ENCODE measurements at regions not wholly inside any gene's neighbourhood (a gene's known extent, or its start where the extent isn't known, plus 50 kb on each side); places are given as distances from the start of the nearest gene placed in this dataset.

DNA sequence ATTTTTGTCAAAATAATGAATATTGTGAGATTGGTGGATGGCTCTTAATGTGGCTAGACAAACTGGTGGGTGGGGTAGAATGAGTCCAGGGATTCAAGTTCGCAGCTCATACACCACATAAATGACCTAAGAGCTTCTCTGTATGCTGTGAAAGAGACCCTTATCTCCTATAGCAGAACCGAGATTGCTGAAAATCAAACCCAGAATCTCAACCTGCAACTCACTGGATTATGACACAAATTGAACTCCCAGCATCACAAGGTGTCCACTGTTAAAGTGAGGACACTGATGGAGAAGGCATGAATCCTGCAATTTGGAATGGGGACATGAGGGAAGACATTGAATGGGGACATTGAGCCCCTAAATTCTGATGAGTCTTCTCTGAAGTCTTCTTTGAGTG, 51.3 kb upstream of the CNKSR3 start:
- no peak for DNase-seq

- DNase-seq = no peak
These were observed 54.8 kb upstream of the CNKSR3 start for GRCh38 chr6:154565331-154565730.

DNA sequence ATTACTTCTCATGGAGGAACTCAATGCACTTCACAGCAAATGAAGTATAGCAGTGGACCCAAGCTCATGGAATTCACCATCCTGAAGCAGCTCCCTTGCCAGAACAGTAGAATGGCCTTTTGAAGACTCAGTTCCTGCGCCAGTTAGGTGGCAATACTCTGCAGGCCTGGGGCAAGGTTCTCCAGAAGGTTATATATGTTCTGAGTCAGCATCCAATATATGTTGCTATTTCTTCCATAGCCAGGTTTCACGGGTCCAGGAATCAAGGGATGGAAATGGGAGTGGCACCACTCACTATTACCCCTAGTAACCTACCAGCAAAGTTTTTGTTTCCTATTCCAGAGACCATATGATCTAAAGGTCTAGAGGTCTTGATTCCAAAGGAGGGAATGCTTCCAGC, 56.4 kb upstream of the CNKSR3 start:
- DNase-seq = no peak

GRCh38 chr6:154567695-154568220, 57.3 kb upstream of the CNKSR3 start:
- no peak for DNase-seq

DNA sequence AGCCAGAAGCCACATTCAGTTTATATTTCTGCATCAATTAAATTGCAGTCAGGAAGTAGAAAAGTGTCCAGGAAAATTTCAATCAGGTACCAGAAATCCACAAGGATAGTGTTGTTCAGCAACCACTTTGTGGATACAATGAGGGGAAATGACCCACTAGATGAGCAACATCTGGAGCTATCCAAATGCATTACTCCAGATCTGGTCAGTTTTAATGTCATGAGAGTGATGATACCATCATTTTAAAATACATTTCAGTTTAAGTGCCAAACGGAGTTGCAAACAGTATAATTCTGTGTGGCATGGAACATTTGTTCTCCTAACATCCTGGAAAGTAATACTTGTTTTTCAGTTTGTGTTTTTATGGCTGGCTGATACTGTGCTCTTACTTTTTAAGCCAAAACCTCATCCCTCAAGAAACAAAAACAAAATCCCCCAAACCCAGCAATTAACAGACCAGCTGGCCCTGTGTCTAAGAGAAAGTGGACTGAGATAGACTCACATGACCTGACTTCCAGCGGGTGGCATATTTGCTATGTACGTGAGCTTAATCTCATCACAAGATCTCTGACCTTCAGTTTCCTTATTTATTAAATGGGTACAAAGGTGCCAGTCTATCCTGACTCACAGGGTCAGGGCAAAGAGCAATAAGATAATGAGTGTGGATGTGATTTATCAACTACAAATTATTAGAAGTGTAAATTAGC, 58.8 kb upstream of the CNKSR3 start:
- no peak for DNase-seq

GRCh38 chr6:154570505-154570904, 60.0 kb upstream of the CNKSR3 start:
- DNase-seq = no peak

DNA sequence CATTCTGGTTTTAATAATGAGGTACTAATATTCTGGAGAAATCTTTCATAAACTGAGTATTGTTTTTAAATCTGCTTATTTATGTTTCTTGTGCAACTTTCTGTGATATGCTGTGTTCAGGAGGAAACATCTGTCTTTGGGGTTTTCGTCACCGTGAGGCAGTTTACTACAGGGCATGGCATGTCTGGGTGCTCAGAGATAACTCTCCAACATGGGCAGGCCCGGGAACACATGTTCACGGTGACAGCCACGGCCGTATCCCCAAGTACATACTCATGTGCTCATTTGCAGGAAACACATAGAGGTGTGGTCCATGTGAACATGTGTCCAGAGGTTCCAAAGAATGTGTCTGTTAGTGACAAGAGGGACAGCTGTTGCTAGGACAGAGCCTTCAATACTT, 62.1 kb upstream of the CNKSR3 start:
- no peak for DNase-seq

- no peak for DNase-seq
These were observed 67.6 kb upstream of the CNKSR3 start for GRCh38 chr6:154578004-154578559.

- DNase-seq = no peak
These were observed 68.6 kb upstream of the CNKSR3 start for GRCh38 chr6:154579046-154579445.

- DNase-seq = no peak
These were observed 69.0 kb upstream of the CNKSR3 start for GRCh38 chr6:154579485-154579884.

- no peak for DNase-seq
These were observed 70.1 kb upstream of the CNKSR3 start for GRCh38 chr6:154580397-154581135.

GRCh38 chr6:154582696-154583095, 72.2 kb upstream of the CNKSR3 start:
- no peak for DNase-seq

- no peak for DNase-seq
These were observed 73.2 kb upstream of the CNKSR3 start for GRCh38 chr6:154583546-154584188.

DNA sequence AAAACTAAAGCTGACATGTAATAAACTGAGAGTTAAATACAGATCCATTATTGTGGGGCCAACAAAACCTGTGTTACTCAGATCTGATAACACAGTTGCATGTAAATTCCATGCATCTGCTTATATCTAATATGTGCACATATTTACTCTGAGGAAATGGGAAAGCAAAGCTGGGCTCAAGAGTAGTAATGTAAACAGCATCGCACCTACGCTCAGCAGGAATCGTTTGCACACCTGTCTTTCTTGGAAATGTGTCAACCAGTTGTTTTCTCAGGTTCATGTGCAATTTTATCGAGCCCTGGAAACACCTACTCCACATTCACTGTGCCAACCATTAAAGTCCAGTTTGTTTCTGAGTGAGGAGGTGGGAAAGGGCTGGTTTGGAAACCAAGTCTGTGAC, 80.3 kb upstream of the CNKSR3 start:
- no peak for DNase-seq

DNA sequence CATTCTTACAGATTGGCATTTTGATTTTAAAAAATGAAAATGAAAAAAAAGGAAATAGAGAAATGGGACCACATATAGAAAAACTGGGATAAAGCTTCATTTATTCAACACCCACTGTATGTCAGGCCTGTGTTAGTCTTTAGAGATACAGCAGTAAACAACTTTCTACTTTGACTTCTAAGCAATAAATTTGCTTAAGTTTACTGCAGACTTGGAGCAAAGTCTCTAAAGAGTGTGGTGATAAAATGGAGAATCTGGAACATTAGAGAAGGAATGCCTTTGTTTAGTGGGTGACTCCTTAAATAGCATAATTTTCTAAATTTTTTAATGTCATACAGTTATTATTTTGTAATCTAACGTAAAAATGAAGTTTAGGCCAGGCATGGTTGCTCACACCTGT, 80.7 kb upstream of the CNKSR3 start:
- DNase-seq = no peak

DNA sequence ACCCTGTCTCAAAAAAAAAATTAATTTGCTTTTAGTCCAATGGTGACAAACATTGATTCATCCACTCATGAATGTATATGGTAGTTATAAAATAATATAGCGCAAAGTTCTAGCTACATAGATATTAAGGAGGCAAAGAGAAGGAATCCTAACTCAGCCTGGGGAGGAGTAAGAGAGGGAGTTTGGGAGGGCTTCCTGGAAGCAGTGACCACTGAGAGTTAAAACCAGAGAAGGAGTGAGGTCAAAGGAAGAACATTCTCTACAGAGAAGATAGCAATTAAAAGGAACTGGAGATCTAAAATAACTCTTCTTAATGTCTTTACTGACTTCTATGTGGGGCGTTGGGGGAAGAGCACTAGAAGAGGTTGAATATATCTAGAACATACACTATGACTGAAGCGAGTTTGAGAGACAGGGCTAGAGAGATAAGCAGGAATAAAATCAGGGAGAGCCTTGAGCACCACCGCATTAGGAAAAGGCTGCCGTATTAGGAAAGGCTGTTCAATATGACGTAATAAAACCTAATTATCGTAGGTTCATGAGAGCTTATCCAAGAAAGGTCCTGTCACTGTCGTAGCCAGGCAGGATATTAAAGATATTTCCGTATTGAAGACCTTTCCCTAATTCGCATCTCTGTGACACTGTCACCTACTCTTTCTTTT, 81.8 kb upstream of the CNKSR3 start:
- no peak for DNase-seq

- DNase-seq = no peak
These were observed 82.6 kb upstream of the CNKSR3 start for GRCh38 chr6:154593122-154593521.

GRCh38 chr6:154594496-154595198, 84.2 kb upstream of the CNKSR3 start:
- DNase-seq = no peak

DNA sequence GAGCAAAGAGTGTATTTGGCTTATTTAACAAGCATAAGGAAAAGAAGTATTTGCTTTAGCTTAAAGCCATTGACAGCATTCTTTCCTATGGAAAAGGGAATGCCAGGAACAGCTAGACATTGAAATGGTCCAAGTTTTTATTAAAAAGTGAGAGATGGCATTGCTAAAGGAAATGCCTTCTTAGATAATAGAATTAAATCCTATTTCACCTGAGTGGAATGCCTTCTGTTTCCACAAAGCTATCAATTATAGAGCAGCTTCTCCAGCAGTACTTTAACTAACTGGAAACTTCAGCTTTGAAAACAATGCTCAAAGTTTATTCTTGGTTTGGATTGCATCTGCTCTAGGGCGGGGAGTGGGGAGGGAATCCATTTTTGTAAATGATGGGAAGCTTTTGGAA, 85.1 kb upstream of the CNKSR3 start:
- DNase-seq = no peak

- no peak for DNase-seq
These were observed 85.5 kb upstream of the CNKSR3 start for GRCh38 chr6:154596009-154596408.

- DNase-seq = no peak
These were observed 86.2 kb upstream of the CNKSR3 start for GRCh38 chr6:154596701-154597100.

GRCh38 chr6:154598399-154598798, 87.9 kb upstream of the CNKSR3 start:
- no peak for DNase-seq

All from CD4-positive, alpha-beta T cell treated with Interleukin-12 subunit alpha and Interleukin-12 subunit beta, for 1 hour (primary cell).